NCI-H2081 treated with DMSO at 0.1 percent for 48 hours (cell line): ENCODE measurements at regions not wholly inside any gene's neighbourhood (a gene's known extent, or its start where the extent isn't known, plus 50 kb on each side); places are given as distances from the start of the nearest gene placed in this dataset.

Experiments used
- DNase-seq: peaks from one replicate; lab custom pipeline; 2025; lab: John Stamatoyannopoulos, UW

DNA sequence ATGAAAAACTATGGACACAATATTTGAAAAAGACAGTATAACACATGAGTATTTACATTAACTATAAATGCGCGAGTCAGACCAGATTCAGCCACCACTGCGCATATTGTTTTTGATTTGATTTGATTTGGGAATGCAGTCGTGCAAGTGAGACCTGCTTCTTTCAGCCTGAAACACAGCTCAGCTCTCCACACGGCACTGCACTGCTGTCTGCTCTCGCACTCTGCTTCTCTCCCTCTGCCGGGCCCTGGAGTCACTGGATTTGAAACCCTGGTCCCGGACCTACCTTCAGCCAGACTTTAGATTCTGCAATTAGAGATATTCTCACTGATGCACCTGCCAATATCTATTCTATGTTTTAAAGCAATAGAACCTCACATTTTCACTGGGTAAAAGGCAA, 143.9 kb upstream of the TMEM132C start:
- no peak for DNase-seq

DNA sequence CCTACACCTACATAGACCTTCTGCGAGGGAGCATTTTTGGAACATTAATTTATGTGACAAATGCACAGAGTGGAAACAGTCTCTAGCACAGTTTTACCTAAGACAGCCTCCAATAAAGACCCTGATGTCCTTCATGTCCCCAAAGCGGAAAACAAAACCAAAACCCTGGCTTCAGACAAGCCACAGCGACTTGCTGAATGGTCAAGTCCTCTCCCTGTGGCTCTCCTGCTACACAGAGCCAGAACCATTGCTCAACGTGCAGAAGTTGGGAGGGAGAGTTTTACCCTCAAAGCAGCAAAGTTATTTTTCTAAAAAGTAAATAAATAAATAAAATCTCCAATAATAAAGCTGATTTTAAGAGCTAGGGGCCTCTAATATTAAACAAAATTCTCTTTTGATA, 135.0 kb upstream of the TMEM132C start:
- no peak for DNase-seq

DNA sequence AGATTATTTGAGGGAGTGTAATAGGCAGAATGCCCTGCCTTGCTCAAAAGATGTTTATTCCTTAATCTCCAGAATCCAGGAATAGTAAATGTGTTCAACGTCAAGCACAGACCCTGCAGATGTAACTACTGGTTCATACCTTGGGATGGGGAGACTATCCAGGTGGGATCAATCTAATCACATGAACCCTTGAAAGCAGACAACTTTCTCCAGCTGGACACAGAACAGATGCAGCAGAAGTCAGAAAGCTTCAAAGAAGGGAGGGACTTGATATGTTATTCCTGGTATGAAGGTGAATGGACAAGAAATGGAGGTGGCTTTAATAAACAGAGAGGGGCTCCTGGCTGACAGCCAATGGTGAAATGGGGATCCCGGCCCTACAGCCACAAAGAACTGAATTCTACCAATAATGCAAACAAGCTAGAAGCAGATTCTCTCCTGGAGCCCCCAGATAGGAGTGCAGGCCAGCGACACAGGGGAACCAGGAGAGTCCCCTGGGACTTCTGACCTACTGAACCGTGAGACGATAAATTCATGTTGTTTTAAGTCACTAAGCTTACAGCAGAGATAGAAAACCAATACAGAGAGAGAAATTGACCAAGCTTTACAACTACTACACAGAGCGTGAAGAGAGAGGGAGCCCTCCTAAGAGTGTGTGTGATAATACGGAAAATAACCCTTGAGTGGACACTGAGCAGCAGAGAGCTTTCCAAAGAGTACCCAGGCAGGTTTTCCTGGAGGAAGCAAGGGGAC, 133.5 kb upstream of the TMEM132C start:
- no peak for DNase-seq

DNA sequence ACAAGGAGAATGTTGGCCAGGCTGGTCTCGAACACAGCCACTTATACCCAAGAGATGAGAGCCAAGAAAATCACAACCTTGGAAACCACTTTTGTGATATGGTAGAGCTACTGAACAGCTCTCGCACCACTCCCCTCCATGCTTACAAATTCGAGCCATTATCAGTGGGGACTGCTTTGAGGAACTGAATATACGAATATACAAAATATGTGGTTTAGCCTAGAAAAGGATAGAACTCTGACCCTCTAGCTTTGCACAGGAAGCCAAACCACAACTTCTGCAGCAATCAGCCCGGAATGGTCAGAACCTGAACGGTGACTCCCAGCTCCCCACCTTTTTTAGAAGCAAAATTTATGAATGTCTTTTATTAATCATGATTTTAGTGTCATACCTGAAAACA, 129.8 kb upstream of the TMEM132C start:
- DNase-seq = no peak

DNA sequence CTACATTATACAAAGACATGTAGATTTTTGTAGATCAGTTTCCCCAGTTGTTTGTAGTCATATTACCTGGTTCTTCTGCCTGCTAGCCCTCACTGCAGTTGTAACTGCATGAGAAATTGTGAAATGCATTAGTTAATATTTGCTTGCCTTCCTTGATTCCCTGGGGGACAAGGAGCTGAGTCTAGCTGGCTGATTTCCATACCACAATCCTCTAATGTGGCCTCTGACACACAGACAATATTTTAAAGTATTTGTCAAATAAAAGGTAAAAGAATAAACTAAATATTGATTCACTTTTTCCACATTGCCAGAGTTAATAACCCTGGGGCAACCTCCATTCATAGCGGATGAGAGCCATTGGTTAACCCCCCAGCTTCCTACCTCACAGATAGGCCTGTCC, 128.8 kb upstream of the TMEM132C start:
- DNase-seq = no peak

DNA sequence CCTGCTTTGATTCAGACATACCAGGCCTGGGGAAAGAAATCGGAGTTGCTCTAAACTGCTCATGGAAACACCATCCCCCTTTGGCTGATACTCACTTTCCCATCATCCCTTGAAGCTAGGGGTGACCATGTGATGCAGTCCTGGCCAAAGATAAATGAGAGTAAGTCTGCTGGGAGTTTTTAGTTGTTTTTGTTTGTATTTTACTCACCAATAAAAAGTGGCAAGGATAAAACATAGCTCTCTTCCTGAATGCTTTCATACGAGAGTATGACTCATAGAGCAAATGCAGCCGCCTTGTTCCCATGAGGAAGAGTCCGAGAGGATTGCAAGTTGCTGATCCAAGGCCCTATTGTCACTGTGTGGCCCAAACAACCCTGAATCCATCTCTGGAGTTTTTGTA, 126.4 kb upstream of the TMEM132C start:
- DNase-seq = no peak

DNA sequence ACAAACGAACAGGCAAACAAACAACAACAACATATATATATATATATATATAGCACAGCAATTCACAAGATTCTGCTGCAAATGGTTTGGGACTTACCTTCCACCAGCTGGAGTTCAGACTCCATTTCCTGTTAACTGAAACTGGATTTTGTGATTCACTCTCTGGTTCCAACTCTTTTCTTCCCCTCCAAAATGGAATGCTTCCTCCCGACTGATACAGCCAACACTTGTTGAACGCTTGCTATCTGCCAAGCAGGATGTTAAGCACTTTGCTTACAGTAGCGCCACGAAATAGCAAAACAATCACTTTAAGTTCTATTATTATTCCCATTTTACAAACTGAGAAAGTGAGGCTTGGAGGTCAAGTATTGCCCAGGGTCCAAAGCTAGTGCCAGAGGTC, 116.0 kb upstream of the TMEM132C start:
- no peak for DNase-seq

DNA sequence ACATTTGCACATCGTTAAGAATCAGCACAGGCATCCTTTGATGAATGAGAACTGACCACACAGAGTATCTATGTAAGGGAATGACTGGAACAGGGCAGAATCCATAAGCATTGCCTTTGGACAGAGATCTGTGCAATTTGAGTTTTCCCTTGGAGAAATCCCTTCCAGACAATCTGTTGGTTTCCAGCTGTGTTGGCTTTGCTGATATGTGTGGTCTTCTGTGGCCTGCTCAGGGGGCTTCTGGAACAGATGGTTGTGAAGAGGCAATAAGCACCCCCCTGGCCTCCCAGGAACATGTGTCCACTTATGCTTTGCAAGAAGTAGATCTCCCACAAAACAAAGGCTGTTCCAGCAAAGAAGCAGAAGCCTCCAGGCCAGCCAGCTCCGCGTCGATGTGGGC, 111.4 kb upstream of the TMEM132C start:
- DNase-seq = no peak

DNA sequence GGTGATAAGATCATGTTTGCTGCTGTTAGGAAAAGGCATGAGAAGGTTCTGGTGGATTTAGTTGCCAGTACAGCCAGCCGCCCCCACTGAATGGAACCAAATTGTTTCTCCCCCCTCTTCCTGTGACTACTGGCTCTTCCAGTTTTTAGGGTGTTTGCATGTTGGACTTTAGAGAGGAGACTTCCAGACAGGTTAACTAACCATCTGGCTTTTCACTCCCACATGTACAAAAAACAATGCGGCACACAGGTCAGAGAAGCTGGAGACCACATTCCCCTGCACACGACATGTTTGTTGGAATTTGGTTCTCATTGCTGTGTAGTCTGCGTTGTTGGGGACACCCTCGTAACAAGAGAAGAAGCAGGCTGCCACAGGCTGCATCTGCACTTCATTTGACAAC, 103.9 kb upstream of the TMEM132C start:
- no peak for DNase-seq

DNA sequence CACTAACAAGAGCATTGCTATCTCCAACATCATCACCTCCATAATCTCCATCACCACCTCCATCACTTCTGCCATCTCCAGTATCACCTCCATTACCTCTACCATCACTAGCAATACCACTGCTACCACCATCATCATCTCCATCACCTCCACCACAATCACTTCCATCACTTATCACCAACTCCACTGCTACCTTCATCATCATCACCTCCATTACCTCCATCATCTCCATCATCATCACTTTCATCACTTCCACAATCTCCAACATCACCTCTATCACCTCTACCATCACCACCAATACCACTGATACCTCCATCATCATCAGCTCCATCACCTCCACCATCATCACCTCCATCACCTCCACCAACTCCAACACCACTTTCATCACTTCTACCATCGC, 102.4 kb upstream of the TMEM132C start:
- DNase-seq = no peak

DNA sequence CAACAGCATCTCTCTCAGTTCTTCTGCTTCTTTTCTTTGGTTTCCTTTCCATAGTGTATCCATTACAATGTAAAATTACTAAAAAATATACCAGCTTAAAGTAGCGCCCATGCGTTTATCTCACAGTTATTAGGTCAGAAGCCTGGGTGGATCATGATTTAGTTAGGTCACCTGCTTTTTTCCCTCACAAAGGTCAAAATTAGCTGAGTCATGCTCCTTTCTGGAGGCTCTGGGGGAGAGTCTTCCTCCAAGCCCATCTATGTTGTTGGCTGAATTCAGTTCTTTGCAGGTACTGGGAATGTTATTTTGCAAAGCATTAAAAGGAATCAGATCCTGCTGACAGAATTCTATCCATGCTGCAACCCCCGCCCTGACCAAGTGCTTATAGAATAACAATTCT, 101.6 kb upstream of the TMEM132C start:
- no peak for DNase-seq

DNA sequence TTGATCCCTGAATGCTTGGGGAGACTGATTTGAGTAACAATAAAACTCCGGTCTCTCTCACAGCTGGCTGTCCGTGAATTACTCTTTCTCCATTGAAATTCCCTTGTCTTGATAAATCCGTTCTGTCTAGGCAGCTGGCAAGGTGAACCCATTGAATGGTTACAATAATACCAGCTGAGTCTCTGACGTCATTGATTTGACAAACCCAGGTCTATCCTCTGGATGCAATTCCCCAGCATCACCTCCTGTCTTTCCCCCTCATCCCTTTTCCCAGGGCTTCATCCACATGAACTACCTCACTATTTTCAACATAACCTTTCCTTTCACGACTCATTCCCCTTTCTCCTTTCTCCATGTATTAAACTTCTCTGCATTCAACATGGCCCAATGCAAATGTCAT, 98.7 kb upstream of the TMEM132C start:
- DNase-seq = no peak

DNA sequence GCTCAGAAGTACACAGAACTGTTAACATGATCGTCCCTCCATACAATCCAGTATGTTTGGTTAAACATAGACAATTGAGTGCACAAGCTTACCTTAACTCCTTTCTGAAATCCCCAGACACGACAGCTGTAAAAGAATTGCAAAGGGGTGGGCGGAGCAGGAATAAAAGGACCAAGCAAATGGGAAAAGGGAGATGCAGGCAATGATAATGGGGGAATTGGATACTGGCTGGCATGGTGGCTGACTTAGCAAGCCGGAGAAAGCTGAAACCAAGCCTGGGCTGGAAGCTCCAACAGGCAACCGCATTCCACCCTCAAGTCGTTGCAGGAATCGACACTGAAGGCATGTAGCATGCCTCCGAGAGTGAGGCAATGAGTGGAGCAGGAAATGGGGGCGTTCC, 96.8 kb upstream of the TMEM132C start:
- no peak for DNase-seq

DNA sequence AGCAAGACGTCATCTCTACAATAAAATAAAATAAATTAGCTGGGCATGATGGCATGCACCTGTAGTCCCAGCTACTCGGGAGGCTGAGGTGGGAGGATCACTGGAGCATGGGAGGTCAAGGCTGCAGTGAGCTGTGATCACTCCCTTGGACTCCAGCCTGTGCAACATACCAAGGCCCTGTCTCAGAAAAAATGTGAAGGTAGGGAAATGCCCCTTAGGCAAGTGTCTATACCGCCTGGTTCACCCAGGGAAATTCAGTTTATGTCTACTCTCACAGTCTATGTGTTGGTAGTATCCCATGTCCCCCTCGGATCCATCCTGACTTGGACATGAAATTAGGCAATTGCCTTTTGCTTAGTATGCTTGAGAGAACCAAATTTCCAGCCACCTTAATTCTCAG, 88.4 kb upstream of the TMEM132C start:
- no peak for DNase-seq

DNA sequence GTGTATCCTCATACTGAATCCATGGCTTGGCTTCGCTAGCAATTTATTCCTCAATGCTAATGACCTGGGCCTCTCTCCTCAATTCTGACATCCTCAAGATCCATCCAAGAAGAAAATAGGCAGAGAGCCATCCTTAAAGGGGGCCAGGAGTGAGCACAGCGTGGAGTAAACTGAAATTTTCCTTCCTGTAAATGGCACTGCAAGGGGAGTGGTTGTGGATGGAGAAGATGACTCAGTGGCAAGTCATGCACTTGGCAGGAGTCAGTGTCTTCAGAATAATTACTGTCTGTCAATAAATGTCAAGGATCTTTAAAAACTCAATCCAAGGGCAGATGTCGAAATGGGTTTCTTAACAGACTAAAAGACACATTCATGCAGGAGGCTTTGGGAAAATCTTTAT, 88.0 kb upstream of the TMEM132C start:
- no peak for DNase-seq

DNA sequence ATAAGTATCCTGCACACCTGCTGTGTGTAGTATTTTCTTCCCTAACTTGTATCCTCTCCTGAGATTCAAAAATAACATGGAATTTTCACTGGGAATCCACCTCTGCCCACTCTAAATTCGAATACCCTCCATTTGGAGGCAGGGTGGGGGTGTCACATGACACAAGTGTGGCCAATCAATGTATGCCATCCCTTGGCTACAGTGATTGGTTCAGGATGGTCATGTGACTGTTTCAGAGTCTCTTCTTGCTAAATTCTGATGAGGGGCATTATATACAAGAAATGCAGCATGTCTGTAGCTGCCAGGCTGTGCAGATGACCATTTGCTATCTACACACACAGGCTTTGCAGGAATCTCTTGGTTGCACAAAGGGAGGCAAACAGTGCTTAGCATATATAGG, 86.8 kb upstream of the TMEM132C start:
- DNase-seq = no peak

DNA sequence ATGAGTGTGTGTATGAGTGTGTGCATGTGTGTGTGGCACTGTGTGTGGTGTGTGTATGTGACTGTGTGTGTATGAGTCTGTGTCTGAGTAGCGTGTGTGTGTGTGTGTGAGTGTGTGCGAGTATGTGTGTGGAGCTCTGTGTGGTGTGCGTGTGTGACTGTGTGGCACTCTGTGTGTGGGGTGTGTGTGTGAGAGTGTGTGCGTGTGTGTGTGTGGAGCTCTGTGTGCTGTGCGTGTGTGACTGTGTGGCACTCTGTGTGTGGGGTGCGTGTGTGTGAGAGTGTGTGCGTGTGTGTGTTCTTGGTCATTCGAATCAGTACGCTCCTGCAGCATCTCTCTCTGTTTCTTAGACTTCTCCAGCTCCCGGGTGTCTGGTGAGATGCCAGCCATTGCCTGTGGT, 76.9 kb upstream of the TMEM132C start:
- DNase-seq = no peak

DNA sequence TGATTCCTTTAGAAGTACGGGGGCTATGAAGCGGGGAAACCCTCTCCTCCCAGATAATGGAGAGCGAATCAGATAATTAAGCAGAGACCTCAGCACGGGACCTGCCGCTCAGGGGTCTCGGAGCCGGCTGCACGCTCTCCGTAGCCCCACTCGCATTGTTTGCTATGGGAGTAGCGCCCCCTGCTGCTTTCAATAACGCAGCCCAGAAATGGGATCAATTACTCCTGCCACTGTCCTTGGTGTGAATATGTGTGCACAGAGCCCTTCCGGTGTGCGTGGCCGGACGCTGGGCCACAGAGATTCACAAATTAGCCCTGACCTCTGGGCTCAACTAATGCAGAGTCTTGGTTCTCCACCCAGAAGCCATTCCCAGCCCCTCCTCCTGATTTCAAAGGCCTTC, 76.4 kb upstream of the TMEM132C start:
- DNase-seq = no peak

DNA sequence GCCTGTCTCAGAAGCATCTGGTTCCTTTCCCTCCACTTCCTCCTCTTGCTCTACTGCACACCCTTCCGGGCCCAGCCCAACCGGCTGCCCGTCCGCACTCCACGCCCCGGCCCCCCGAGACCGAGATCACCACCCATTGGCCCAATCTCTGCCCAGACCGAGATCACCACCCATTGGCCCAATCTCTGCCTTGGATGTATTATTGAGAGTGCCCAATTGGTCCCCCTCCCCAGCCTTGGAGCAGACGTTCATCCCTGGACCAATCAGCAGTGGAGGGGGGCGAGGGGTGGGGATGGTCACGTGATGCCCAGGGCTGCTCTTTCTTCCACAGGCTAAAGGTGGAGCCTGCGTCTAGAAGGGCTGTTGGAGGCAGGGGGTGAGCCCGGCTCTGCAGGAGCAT, 75.6 kb upstream of the TMEM132C start:
- no peak for DNase-seq

DNA sequence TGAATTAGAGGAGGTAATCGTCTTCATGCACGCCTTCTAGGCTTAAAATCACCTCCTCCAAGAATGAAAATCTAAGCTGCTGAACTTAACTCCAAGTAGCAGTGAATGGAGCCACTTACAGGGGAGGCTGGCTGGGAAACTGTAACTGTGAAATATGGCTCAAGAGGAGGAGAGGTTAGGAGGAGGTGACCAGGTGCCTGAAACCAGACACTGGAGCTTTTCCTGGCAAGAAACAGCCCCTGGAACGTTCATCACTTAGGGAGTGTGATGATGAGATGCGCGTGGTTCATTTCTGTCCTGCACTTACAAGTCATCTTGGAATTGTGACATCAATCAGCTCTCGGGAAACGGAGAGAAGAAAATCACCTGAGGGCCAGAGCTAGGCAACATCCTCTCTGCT, 62.3 kb upstream of the TMEM132C start:
- no peak for DNase-seq

DNA sequence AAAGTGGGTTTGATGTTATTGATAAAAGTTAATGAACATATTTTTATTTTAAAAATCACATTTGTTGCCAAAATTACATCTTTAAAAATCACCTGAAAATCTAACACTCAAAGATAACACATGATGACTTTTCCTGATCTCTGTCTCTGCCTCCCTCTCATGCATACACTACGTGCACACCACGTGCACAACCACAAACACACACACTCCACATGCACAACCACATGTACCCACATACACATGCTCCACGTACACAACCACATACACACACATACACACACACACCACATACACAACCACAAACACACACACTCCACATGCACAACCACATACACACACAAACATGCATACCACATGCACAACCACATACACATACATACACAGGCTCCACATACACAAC, 61.8 kb upstream of the TMEM132C start:
- DNase-seq = no peak

DNA sequence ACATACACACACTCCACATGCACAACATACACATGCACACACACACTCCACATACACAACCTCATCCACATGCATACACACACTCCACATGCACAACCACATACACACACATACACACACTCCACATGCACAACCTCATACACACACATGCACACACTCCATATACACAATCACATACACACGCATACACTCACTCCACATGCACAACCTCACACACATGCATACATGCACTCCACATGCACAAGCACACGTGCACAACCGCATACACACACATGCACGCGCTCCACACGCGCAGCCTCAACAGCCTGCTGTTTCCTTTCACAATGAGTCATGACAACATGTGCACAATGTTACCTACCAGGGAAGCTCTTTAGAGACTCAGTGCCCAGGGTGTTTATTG, 61.2 kb upstream of the TMEM132C start:
- no peak for DNase-seq
